Amniotic stem cell (primary cell): ENCODE measurements at regions not wholly inside any gene's neighbourhood (a gene's known extent, or its start where the extent isn't known, plus 50 kb on each side); places are given as distances from the start of the nearest gene placed in this dataset.
A peak's percentile ranks its signal among the peaks of the same experiment; 100 is the strongest.
"Not testable (repeated sequence)": the region's sequence is repeated elsewhere in the genome, so short reads cannot be mapped to it uniquely, and the experiment has no call there.

Experiments
- DNase-seq: peaks from one replicate; lab custom pipeline; 2025; lab: John Stamatoyannopoulos, UW

DNA sequence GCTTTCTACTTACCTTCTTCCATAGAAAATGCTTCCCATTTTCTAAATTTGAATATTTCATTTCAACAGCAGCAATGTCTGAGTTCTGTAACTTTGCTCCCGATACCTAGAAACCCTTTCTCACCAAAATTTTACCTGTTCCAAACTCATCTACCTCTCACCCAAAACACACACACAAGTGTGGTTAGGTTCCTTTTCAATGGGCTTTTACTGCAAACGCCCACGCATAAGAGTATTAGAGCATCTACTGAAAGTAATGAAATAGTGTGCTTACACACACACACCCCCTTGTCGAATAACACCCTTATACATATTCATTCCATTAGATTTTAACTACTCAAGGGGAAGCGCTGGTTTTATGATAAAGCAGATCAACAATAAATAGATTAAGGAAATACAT is 610.3 kb upstream of the AADAT start:
- DNase-seq: no peak

DNA sequence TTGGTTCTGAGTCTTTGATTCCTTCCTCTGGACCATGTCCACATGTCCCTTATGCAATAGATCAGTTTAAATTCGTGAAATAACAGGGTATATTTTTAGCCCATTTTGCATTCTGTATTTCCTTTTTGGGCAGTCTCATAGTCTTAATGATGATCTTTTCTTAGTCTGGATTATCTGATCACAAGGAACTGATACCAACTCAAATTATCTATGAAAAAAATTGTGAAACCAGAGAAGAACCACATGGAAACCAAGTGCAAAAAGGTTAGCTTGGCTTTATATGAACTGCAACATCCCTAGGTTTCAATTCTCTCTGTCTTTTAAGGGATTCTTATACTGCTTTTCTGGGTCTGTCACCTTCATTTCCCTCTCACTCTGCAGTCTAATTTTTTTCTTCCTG is 608.6 kb upstream of the AADAT start:
- no peak for DNase-seq

DNA sequence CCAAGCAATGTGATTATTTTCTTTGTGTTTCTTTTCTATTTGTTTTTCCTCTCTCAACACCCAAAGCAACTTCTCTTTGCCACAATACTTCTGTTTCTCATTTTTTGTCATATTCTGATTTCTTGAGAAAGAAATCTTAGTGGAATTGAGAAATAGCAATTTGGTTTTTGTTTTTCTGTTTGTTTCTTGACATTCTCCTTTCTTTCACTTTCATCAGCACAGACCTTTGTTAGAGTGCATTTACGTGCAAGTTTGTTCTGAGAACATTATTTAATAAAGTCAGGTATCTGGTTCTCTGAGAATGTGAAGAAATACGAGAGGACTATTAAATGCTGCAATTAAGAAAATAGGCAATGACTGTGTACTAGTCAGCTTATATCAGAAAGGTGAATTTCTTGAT is 608.1 kb upstream of the AADAT start:
- no peak for DNase-seq

DNA sequence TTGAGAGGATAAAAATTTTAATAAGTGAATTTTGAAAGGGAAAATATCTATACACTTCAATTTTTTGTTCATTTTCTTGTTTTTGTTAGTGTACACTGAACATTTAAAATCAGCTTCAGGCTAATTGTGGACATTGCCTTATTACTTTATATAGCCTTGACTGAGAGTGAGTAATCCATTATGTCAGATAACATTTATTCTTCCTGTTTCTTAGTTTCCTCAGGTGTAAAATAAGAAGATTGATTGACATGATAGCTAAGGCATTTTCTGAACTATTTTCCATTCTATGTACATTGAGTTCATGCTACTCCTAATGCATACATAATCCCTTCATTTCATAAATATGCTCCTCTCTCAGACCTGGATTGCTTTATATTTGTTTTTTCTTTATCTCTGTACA is 607.3 kb upstream of the AADAT start:
- no peak for DNase-seq

DNA sequence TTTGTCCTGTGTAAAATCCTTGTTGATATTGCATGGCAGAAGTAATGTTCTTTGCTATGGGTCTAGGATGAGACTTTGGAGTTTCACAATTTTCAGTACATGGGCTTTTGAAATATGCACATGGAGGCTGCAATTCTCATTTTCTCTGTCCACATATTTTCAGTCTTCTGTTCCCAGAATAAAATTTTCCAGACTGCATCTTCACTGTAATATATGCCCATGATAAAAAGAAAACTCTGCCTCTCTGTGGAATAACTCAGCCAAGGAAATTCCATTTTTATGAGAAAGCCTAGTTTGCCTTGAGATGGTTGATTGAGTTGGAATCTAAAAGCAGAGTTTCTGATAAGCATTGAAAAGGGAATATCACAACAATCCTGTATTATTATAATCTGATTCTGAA is 601.4 kb upstream of the AADAT start:
- DNase-seq: peak; percentile 5

DNA sequence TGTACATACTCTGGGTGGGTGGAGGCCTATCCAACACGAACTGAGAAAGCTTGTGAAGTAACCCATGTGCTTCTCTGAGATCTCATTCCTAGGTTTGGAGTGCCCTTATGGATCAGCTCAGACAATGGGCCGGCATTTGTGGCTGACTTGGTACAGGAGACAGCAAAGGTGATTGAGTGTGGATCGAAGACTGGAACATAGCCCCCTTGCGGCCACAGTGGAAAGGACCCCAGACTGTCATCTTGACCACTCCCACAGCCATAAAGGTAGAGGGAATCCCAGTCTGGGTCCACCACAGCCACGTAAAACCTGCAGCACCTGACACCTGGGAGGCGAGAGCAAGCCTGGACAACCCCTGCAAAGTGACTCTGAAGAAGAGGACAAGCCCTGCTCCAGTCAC is 598.0 kb upstream of the AADAT start:
- no peak for DNase-seq

DNA sequence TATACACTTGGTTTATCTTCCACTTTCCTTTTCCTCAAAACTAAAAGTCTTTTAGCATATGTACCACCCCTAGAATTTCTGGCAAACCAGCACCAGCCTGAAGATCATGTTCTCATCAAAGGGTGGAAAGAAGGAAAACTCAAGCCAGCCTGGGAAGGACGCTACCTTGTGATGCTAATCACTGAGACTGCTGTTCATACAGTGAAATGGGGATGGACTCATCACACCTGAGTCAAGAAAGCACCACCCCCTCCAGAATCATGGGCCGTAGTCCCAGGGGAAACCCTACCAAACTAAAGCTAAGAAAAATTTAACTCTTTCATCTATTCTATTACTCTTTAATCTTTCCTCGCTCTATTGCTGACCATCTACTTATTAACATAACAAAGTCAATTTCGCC is 595.9 kb upstream of the AADAT start:
- DNase-seq: not testable (repeated sequence)

DNA sequence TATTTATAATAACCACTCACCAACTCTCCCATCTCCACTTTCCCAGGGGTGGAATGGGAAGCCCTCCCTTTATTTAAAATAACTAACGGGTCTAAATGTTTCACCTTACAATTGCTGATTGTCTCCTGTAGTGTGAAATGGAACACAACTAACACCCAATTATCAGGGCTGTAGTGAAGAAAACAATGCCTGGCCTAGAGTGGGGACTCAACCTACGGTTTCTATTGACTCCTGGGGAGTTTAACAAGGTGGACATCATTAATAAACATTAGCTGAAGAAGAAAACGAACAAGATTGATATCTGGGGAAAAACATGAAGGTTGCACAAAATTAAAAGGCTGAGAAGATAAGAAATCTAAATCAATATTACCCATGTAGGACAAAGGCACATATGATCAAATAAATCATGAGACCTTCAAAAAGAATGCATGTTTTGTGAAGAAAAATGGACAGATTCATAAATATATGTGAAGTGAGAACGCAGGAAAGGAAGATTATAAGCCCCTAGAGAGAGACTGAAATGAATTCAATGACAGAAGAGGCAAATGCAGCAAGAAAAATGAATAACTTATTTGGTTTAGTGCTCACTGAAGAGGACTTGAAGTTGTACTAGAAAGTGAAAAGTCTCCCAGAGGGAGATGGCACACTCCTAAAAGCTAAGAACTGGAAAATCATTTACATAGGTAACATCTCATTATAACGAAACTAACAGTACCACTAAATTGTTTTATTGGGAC is 593.0 kb upstream of the AADAT start:
- DNase-seq: no peak

DNA sequence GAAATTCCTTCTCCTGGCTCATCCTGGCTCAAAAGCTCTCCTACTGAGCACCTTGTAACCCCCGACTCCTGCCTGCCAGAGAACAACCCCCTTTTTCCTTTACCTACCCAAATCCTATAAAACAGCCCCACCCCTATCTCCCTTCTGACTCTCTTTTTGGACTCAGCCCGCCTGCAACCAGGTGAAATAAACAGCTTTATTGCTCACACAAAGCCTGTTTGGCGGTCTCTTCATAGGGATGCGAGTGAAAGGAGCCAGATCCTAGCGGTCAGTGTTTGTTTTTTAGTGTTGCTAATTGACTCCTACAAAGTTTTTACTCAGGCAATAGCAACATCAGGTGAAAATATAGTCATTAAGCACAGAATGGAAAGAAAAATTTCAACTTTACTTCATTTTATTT is 592.3 kb upstream of the AADAT start:
- not testable (repeated sequence) for DNase-seq

DNA sequence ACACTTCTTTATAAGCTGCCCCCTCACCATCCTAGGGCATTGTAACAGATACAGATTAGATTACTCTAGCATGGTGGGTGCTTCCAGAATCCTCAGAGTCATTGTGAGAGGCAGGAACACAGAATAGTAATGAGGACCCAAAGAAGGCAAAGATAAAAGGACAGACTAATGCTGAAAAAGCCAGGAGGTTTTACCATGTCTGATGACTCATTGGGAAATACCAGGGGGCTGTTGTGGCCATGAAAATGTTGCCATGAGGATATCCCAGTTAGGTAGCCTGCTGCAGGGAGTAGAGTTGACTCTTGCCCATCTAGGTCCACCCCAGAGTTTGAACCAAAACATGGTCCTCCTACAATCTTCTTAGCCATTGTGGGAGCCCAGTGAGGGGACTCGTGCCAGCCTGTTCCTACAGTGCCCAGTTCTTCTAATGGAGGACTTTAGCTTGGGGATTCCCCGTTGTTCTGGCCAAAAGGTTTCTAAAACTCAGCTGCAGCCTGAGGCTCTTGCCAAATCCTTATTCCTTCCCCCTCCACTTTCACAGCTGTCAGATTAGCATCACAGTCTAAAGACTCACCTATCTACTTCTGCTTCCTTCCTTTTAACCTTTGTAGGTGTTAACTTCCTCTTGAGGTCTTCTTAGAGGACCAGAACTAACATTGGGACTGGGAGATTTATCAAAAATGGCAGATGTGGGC is 586.0 kb upstream of the AADAT start:
- no peak for DNase-seq

DNA sequence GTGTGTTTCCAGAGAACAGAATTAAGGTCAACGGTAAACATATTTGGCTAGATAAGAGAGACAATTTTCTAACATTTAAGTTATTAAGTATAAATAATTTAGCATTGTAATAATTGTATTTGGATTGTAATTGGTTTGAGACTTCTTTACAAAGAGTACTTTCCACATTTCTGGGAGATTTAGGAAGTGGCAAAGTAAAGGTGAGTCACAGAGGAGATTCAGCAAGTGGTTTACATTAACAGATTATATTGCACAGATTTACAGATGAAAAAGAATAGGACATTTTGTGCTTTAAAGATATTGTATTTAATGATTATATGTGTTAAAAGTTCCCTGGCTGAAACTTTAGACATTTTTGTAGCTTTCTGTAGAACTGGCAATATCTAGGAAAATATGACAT is 584.4 kb upstream of the AADAT start:
- no peak for DNase-seq

DNA sequence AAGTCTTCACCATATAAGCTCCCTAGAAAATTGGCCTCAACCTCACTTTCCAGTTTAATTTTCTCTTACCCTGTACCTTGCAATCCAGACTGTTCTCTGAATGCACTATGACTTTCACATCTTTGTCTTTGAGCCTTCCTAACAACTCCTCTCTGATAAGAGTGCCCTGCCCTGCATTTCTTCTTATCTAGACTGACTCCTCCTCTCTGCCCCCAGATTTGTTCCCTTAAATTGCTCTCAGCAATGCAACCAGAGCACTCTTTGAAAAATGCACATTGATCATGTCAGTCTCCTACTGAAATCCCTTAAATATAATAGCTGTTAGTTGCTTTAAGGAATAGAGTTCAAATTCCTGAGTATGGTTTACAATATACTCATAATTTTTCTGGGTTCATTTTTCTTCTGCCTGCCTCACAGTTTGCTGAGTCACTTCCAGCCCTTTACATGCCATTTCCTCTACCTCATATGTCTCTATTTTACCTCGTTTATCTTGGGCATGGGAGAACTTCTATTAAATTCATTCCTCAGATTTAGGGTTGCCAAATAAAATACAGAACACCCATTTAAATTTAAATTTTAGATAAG is 582.7 kb upstream of the AADAT start:
- DNase-seq: peak; percentile 27

DNA sequence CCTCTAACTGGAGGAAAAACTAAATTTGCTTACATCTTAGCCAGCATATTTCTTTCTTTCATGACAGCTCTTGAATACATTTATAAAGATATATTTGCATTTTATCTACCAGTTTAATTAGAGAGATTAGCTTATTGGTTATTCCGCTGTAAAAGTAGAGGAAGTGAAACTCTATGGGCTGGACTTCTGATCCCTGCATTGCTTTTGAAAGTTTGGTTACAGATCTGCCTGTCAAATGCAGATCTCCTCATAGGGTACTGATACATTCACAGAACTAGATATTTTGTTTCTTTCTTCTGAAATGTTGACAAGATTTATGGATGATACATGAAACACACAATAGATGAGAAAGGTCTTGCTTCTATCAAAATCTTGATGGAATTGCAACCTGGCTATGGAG is 581.4 kb upstream of the AADAT start:
- DNase-seq: no peak

DNA sequence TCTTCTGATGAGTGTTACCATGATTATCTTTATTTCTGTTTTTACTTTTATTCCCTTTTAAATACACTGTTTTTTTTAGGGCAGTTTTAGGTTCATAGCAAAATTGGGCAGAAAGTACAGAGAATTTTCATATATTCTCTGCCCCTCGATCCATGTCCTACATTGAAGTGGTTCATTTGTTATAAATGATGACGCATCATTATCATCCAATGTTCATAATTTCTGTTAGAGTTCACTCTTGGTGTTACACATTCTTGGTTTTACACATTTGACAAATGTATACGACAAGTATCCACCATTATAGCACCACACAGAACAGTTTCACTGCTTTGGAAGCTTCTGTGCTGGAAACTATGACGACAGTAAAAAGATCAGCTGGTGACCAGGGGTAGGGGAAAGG is 578.1 kb upstream of the AADAT start:
- no peak for DNase-seq

DNA sequence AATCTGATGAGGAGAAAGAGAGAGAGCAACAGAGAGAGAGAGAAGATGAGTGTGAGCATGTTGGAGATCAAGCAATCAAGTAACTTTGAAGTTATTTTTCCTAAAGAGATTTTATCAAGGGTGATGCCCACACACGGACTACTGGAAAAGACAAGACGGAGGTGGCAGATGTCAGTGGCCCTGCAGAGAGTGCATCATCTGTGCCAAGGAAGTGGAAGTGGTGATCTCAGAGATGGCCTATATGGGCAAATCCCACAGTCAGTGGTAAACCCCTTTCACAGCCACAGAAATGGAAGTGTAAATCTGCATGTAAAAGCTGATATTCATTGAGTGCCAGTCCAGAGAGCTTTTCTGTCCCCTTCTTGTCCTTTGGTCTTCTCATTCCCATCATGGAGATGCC is 577.2 kb upstream of the AADAT start:
- DNase-seq: no peak

DNA sequence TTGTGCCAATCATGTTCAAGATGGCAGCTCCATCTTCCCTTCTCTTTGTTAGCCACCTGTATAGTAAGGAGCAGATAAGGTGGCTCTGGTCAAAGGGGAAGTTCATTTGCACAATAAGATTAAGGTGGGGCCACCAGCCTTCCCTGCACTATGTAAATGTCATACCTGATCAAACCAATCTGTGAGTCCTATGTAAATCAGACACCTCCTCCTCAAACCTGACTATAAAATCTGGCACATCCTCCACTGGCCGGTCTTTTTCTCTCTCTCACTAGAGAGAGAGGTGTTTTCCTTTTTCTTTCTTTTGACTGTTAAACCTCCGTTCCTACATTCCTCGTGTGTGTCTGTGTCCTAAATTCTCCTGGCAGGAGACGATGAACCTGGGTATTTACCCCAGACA is 572.5 kb upstream of the AADAT start:
- no peak for DNase-seq

DNA sequence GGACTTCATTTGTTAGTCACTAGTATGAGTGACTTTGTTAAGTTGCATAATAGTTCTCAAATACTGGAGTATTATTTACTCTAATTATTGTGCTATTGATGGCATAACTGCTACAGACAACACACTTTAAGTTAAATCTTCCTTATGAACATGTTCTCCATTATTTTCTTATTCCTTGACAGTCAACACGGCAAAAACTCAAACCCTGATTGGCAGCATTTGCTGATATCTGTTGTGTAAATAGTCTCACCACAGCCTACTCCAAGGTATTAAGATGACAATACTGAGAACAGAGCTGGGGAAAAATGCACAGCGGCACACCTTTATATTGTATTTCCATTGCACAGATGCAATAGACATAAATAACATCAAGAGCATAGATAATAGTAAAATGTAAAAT is 568.0 kb upstream of the AADAT start:
- no peak for DNase-seq

DNA sequence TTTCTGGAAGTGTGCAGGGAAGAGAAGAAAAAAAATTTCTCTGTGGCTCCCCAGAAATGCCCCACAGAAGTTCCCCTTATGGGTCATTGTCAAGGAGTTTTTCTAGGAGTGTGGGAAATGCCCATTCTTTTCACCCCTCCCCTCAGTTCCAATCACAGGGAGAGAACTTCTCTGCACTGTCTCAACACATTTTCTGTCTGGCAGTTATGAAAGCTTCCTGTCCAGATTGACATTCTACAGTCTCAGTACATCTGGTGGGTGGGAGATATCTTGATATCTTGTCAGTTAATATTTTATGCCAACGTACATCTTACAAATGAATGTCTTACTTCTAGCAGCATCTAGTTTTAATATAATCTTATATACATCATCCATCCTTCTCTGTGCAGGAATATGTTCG is 566.8 kb upstream of the AADAT start:
- no peak for DNase-seq

DNA sequence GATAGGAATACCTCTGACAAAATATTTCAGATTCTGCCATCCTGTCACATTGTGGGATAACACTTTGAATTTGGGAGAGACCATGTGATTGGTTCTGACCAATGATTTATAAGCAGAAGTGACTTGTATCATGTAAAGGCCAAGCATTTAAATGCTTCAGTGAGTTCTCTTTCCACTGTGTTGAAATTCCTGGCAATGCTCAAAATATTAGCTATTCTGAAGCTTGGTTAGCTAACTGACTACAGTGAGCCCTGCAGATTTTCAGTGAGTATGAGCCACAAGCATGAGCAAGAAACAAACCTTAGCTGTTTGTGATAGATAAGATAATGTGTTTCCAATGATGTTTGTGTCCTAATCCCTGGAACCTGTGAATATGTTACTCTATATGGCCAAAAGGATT is 562.8 kb upstream of the AADAT start:
- DNase-seq: no peak

DNA sequence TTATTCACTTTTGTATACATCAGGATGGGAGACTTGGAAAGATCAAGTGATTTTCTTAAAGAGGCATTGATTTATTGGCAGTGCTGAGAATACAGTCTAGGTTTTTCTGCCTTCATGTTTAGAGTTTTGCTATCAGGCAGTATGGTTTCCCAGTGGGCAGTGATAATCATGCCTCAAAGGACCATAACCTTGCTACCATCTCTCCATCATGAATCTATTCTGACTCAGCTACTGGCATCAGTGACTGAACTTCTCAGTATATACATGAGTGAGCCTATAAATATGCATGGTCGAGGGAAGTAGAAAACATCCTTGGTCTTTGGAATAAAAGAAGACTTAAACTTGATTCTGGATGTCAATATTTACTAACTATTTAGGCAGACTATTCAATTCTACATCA is 562.0 kb upstream of the AADAT start:
- DNase-seq: peak; percentile 52

DNA sequence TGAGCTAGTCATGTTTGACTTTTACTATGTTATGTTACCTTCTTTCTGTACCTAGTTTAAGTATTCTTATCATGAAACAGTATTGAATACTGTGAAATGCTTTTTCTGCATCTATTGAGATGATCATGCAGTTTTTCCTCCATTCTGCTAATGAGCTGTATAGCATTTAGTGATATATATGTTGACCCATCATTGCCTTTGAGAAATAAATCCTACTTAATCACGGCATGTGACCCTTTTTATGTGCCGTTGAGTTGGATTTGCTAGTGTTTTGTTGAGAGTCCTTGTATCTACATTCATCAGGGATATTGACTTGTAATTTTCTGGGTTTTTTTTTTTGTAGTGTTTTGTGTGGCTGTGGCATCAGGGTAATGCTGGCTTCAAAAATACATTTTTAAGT is 537.7 kb upstream of the AADAT start:
- DNase-seq: no peak

DNA sequence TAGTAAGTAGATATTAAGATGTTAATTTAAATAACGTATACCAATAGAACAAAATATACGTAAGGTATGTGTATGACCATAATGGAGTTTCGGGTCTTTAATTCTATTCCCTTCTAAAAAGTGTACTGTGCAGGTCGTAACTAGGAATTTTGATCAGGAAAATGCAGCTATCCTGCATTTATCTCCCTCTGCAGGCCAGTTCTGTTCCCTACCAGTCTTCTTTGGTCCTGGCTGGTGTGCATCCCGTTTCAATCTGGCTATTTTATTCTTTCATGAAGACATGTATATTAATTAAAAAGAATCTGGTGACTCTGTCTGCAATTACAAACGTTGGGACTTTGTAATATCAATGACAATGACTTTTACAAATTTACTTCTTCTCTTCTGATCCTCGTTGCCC is 534.1 kb upstream of the AADAT start:
- DNase-seq: no peak

DNA sequence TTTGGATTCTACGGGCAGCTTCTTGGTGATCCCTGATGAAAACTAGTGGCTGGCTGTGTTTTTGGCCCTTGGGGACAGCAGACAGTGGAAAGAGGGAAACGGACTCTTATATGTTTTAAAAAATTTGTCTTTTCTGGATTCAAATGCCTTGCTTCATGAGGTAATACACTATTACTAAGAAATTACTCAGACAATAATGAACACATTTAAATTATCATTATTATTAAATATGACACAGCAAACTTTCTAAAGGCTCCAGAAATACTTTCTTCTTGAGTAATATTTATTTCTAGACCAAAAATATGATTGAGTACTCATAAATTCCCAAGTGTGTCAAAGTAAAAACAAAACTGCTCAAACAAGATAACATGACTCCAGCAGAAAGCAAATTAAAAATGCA is 520.7 kb upstream of the AADAT start:
- no peak for DNase-seq

DNA sequence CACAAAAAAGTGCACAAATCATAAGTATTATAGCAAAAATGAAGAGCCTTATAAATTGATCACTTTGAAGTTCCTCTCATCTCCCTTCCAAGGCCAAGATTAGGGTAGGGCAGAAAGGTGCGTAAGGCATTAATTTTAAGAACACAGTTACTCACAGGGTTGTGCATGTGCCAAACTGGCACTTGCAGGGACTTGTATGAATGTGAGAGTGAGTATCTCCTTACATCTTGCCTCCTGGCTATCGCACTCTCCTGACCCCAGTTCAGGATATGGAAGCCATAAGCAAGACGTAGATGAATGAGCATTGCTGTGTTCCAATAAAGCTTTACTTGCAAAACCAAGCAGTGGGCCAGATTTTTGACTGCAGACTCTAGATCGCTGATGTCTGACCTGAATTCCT is 510.1 kb upstream of the AADAT start:
- DNase-seq: no peak
